Neural cell (in vitro differentiated cells): ENCODE measurements at regions not wholly inside any gene's neighbourhood (a gene's known extent, or its start where the extent isn't known, plus 50 kb on each side); places are given as distances from the start of the nearest gene placed in this dataset.
"Not testable (repeated sequence)": the region's sequence is repeated elsewhere in the genome, so short reads cannot be mapped to it uniquely, and the experiment has no call there.

Source experiments
- CTCF ChIP-seq: fragments of 450-650 bp; IDR thresholded peaks from 2 replicates; pipeline ENCODE4 v1.5.1; 2014; ENCODE audit warnings: antibody characterized with exemption, mild to moderate bottlenecking, moderate library complexity; ENCODE audit not compliant: poor library complexity, severe bottlenecking
- EP300 ChIP-seq: fragments of 450-650 bp; conservative IDR thresholded peaks from 2 replicates; pipeline ENCODE4 v1.6.1; 2014; ENCODE audit warnings: antibody characterized with exemption, mild to moderate bottlenecking, moderate library complexity; ENCODE audit not compliant: poor library complexity, severe bottlenecking
- RAD21 ChIP-seq: fragments of 450-650 bp; conservative IDR thresholded peaks from 2 replicates; pipeline ENCODE4 v1.6.1; 2014; ENCODE audit warnings: antibody characterized with exemption, mild to moderate bottlenecking, moderate library complexity
- SMC3 ChIP-seq: fragments of 450-650 bp; conservative IDR thresholded peaks from 2 replicates; pipeline ENCODE4 v1.6.1; 2014; ENCODE audit warnings: antibody characterized with exemption, mild to moderate bottlenecking, moderate library complexity; ENCODE audit not compliant: poor library complexity

GRCh38 chr6:79361074-79361473, 126.6 kb upstream of the HMGN3 start:
- TF ChIP-seq CTCF, EP300, RAD21, SMC3: not testable (repeated sequence)
